HCT116 (cell line): ENCODE measurements at regions not wholly inside any gene's neighbourhood (a gene's known extent, or its start where the extent isn't known, plus 50 kb on each side); places are given as distances from the start of the nearest gene placed in this dataset.

Source experiments
- ATAC-seq: fragments of 200-7000 bp; cut with Tn5 transposase; 2 replicates; pipeline ENCODE4 v1.9.1; 2020; ENCODE audit warnings: mild to moderate bottlenecking, moderate library complexity
- BruUV-seq: library from RNA; stranded (reverse); fragments of 400-500 nt; replicated peaks from 2 replicates; lab custom pipeline; 2021; lab: Mats Ljungman, UMichigan
- CTCF ChIA-PET: fragments of 300-600 bp; sonication (Branson Sonifier 250); formaldehyde crosslinking; loops from one replicate; lab custom pipeline; 2021; ENCODE audit warnings: antibody characterized with exemption; lab: Charles Lee
- POLR2A ChIA-PET: fragments of 300-600, 350-600 bp; sonication (Branson Sonifier 250); formaldehyde crosslinking; loops from one replicate; lab custom pipeline; 2021; ENCODE audit warnings: antibody characterized with exemption; lab: Charles Lee
- RAD21 ChIA-PET, 2 experiments: fragments of 300-600 bp; sonication (Branson Sonifier 250); formaldehyde crosslinking; loops; one replicate each; lab custom pipeline; 2023; ENCODE audit warnings: low total read pairs in 2 of 2; ENCODE audit not compliant: uncharacterized antibody in 2 of 2, unreplicated experiment in 2 of 2, low non-redundant PET in 1 of 2; lab: Charles Lee
- DNase-seq: peaks from one replicate; pipeline ENCODE4 v3.0.0-alpha.2; 2010; ENCODE audit warnings: low read depth, low spot score
- H2AFZ ChIP-seq: fragments of 200-600 bp; shearing (Covaris generic), sonication (generic); 2 replicates; pipeline ENCODE4 v1.6.1; 2017; ENCODE audit warnings: low read depth, mixed run types, mixed read lengths, antibody characterized with exemption, low read length; ENCODE audit not compliant: poor library complexity, severe bottlenecking
- H3K27ac ChIP-seq: 2 replicates; pipeline ENCODE4 v1.5.1; 2012; ENCODE audit warnings: low read depth, low read length
- H3K27me3 ChIP-seq: fragments of 200-600 bp; sonication (generic); 2 replicates; pipeline ENCODE4 v1.6.1; 2016; ENCODE audit warnings: mixed run types, low read length, mixed read lengths; ENCODE audit not compliant: insufficient read depth
- H3K36me3 ChIP-seq, 2 experiments: fragments of 200-500 bp in 1 of 2; fragments of 200-600 bp in 1 of 2; sonication (Bioruptor generic) in 1 of 2; sonication (generic) in 1 of 2; 2 replicates each; pipeline versions ENCODE4 v1.5.1 to v1.6.1; 2014 to 2016; ENCODE audit warnings: low read length in 2 of 2, inconsistent platforms in 1 of 2, mixed read lengths in 1 of 2, mixed run types in 1 of 2; ENCODE audit not compliant: insufficient read depth in 2 of 2, control insufficient read depth in 1 of 2
- H3K4me1 ChIP-seq, 2 experiments: fragments of 200-600 bp in 1 of 2; sonication (generic) in 1 of 2; 2 replicates each; pipeline versions ENCODE4 v1.5.1 to v1.6.1; 2012 to 2017; ENCODE audit warnings: low read length in 2 of 2, inconsistent platforms in 1 of 2, mild to moderate bottlenecking in 1 of 2, mixed read lengths in 1 of 2, mixed run types in 1 of 2, moderate library complexity in 1 of 2; ENCODE audit not compliant: insufficient read depth in 2 of 2, control insufficient read depth in 1 of 2
- H3K4me2 ChIP-seq: fragments of 200-600 bp; sonication (generic); 2 replicates; pipeline ENCODE4 v1.6.1; 2017; ENCODE audit warnings: mixed run types, low read length, mixed read lengths
- H3K4me3 ChIP-seq, 2 experiments: fragments of 200-600 bp in 1 of 2; sonication (generic) in 1 of 2; replicated peaks in 1 of 2; 2 replicates each; pipeline ENCODE4 v1.5.1; 2011 to 2016; ENCODE audit warnings: low read length in 2 of 2, control low read depth in 1 of 2, low read depth in 1 of 2, mild to moderate bottlenecking in 1 of 2, mixed read lengths in 1 of 2, mixed run types in 1 of 2
- H3K79me2 ChIP-seq: fragments of 200-600 bp; sonication (generic); 2 replicates; pipeline ENCODE4 v1.6.1; 2017; ENCODE audit warnings: mild to moderate bottlenecking, mixed run types, low read length, moderate library complexity, mixed read lengths; ENCODE audit not compliant: insufficient read depth
- H3K9ac ChIP-seq: fragments of 200-600 bp; sonication (generic); 2 replicates; pipeline ENCODE4 v1.6.1; 2016; ENCODE audit warnings: low read length, mixed read lengths
- H3K9me2 ChIP-seq: fragments of 200-600 bp; sonication (generic), shearing (Covaris generic); 2 replicates; pipeline ENCODE4 v1.6.1; 2017; ENCODE audit warnings: mixed run types, mild to moderate bottlenecking, moderate library complexity; ENCODE audit not compliant: insufficient read depth
- H3K9me3 ChIP-seq, 2 experiments: fragments of 200-500 bp in 1 of 2; fragments of 200-600 bp in 1 of 2; sonication (Bioruptor generic) in 1 of 2; sonication (generic) in 1 of 2; 2 replicates each; pipeline ENCODE4 v1.6.1; 2014 to 2017; ENCODE audit warnings: low read length in 2 of 2, mixed read lengths in 2 of 2, inconsistent platforms in 1 of 2, low read depth in 1 of 2, mild to moderate bottlenecking in 1 of 2, mixed run types in 1 of 2, moderate library complexity in 1 of 2; ENCODE audit not compliant: control insufficient read depth in 1 of 2, insufficient read depth in 1 of 2
- H4K20me1 ChIP-seq: fragments of 200-600 bp; sonication (generic), shearing (Covaris generic); 2 replicates; pipeline ENCODE4 v1.6.1; 2017; ENCODE audit warnings: mixed run types, mild to moderate bottlenecking, moderate library complexity; ENCODE audit not compliant: insufficient read depth
- CTCF ChIP-seq, 3 experiments: fragments of 200-600 bp in 1 of 3; sonication (generic) in 1 of 3; IDR thresholded peaks in 2 of 3; conservative IDR thresholded peaks in 1 of 3; 2 replicates each; pipeline ENCODE4 v1.5.1; 2012 to 2017; ENCODE audit warnings: low read depth in 2 of 3, low read length in 2 of 3, antibody characterized with exemption in 1 of 3, borderline replicate concordance in 1 of 3, control low read depth in 1 of 3, mild to moderate bottlenecking in 1 of 3, mixed read lengths in 1 of 3, mixed run types in 1 of 3, moderate library complexity in 1 of 3; ENCODE audit not compliant: insufficient read depth in 1 of 3
- JUND ChIP-seq: IDR thresholded peaks from 2 replicates; pipeline ENCODE4 v1.6.1; 2012
- POLR2A ChIP-seq: IDR thresholded peaks from 2 replicates; pipeline ENCODE4 v1.7.0; 2011; ENCODE audit warnings: borderline replicate concordance; ENCODE audit not compliant: insufficient read depth, insufficient read length; ENCODE audit errors: extremely low read depth
- SP1 ChIP-seq: IDR thresholded peaks from 2 replicates; pipeline ENCODE4 v1.6.1; 2012; ENCODE audit warnings: low read depth
- SRF ChIP-seq: IDR thresholded peaks from 2 replicates; pipeline ENCODE4 v1.6.1; 2012; ENCODE audit warnings: low read depth
- YY1 ChIP-seq: IDR thresholded peaks from 2 replicates; pipeline ENCODE4 v1.6.1; 2011; ENCODE audit warnings: low read length, low read depth, moderate library complexity, mild to moderate bottlenecking; ENCODE audit not compliant: insufficient replicate concordance; ENCODE audit errors: extremely low read depth
- intact Hi-C: fragments of 100-400 bp; cut with micrococcal nuclease; formaldehyde crosslinking; loops from 2 replicates; pipeline ENCODE4 v1.10.0; 2022

- TF ChIP-seq CTCF (IDR thresholded peaks at IDR 0.05 in 2 of 3, conservative IDR thresholded peaks at IDR 0.05 in 1 of 3; ENCODE audit: borderline replicate concordance in 1 of 3, insufficient read depth in 1 of 3, low read depth in 2 of 3, low read length in 2 of 3): no peak
- no peak for TF ChIP-seq POLR2A
- no peak for TF ChIP-seq YY1
Measured at GRCh38 chr4:121534187-121534586, 153.4 kb upstream of the QRFPR start (continued).

- POLR2A ChIA-PET: no interaction called here
Measured at GRCh38 chr4:121526509-121526908, 145.7 kb upstream of the QRFPR start.

GRCh38 chr4:121519236-121519838, 138.5 kb upstream of the QRFPR start:
- Histone ChIP-seq H3K79me2 (no peaks in the 10 kb centered on the region), H3K4me1 (no peaks in the 10 kb centered on the region), H3K4me3 (no peak overlapping the region), H3K4me2 (no peak overlapping the region), H3K27ac (no peak overlapping the region), H3K9me3 (no peaks in the 10 kb centered on the region), H3K36me3 (no peaks in the 10 kb centered on the region), H2AFZ (peak overlapping the region; percentile 26), H4K20me1 (no peaks in the 10 kb centered on the region), H3K27me3 (no peaks in the 10 kb centered on the region), H3K9ac (no peak overlapping the region), H3K9me2 (no peaks in the 10 kb centered on the region; the same call in 1 of the 2 replicates)
- DNase-seq (no peak), ATAC-seq (no peak)
- ChIA-PET RAD21 (no interaction called here), POLR2A (no interaction called here), CTCF (no interaction called here)
- intact Hi-C loops: no loop called here
- no TSS peak for BruUV-seq
- TF ChIP-seq YY1 (no peak), SP1 (no peak)

More at GRCh38 chr4:121526509-121526908, 145.7 kb upstream of the QRFPR start:
- Histone ChIP-seq H4K20me1 (no peaks in the 10 kb centered on the region), H3K9ac (no peak overlapping the region), H3K4me3 (no peak overlapping the region), H3K9me3 (no peaks in the 10 kb centered on the region), H3K79me2 (no peaks in the 10 kb centered on the region)
- DNase-seq: no peak
- BruUV-seq: no TSS peak
- ATAC-seq: no peak
- TF ChIP-seq JUND (no peak), SRF (no peak)
- TF ChIP-seq, all 23 proteins: peak for 0
- ChIA-PET CTCF (no interaction called here), RAD21 (no interaction called here)
- H2AFZ ChIP-seq: no peak overlapping the region
- no peaks in the 10 kb centered on the region for H3K4me1 ChIP-seq
- H3K36me3 ChIP-seq: no peaks in the 10 kb centered on the region
- intact Hi-C loops: no loop called here
- H3K27ac ChIP-seq: no peak overlapping the region
- H3K27me3 ChIP-seq: no peaks in the 10 kb centered on the region
- no peak overlapping the region for H3K4me2 ChIP-seq
- no peaks in the 10 kb centered on the region for H3K9me2 ChIP-seq
